HepG2 (cell line): ENCODE measurements at regions not wholly inside any gene's neighbourhood (a gene's known extent, or its start where the extent isn't known, plus 50 kb on each side); places are given as distances from the start of the nearest gene placed in this dataset.

Source experiments
- HNF4A ChIP-seq: sonication (generic); formaldehyde crosslinking; IDR thresholded peaks from 2 replicates; pipeline ENCODE4 v1.4.0; 2020; ENCODE audit warnings: missing genetic modification reagents
- KDM4B ChIP-seq: sonication (generic); formaldehyde crosslinking; IDR thresholded peaks from 2 replicates; pipeline ENCODE4 v1.4.0; 2020; ENCODE audit warnings: missing genetic modification reagents
- POLR2A ChIP-seq, 2 experiments: IDR thresholded peaks; 2 replicates each; pipeline ENCODE4 v1.6.1; 2011; ENCODE audit warnings: low read depth in 2 of 2, low read length in 2 of 2, mild to moderate bottlenecking in 1 of 2, moderate library complexity in 1 of 2; ENCODE audit not compliant: insufficient read depth in 1 of 2
- RBM39 ChIP-seq: fragments of 200-400 bp; formaldehyde crosslinking; IDR thresholded peaks from one replicate; pipeline ENCODE4 v1.6.1; 2018; ENCODE audit warnings: antibody characterized with exemption, mild to moderate bottlenecking, low read depth, low read length; ENCODE audit not compliant: poor library complexity, severe bottlenecking
- SMAD1 ChIP-seq: sonication (generic); formaldehyde crosslinking; IDR thresholded peaks from 2 replicates; pipeline ENCODE4 v1.4.0; 2020; ENCODE audit warnings: missing genetic modification reagents, low read depth, mild to moderate bottlenecking, borderline replicate concordance

- TF ChIP-seq HNF4A (CRISPR knock-in tag) (no peak), SMAD1 (no peak), POLR2A (IDR thresholded peaks at IDR 0.05; ENCODE audit: insufficient read depth in 1 of 2, low read depth in 2 of 2, low read length in 2 of 2) (no peak), KDM4B (no peak), RBM39 (no peak)
Measured at GRCh38 chr3:184459355-184459754, 79.5 kb downstream of the CHRD start.
